GM18517 (cell line): ENCODE measurements at regions not wholly inside any gene's neighbourhood (a gene's known extent, or its start where the extent isn't known, plus 50 kb on each side); places are given as distances from the start of the nearest gene placed in this dataset.
"Not testable (repeated sequence)": the region's sequence is repeated elsewhere in the genome, so short reads cannot be mapped to it uniquely, and the experiment has no call there.

Source experiments
- ATAC-seq: cut with Tn5 transposase; IDR thresholded peaks from one replicate; pipeline ENCODE4 v1.9.1; 2021; ENCODE audit warnings: mild to moderate bottlenecking, moderate library complexity; ENCODE audit not compliant: unreplicated experiment

- ATAC-seq = no peak
These were observed 621.4 kb downstream of the GABRG1 start for GRCh38 chr4:45502471-45502870.

- no peak for ATAC-seq
These were observed 639.1 kb downstream of the GABRG1 start for GRCh38 chr4:45484740-45485139.

- ATAC-seq = no peak
These were observed 641.5 kb downstream of the GABRG1 start for GRCh38 chr4:45482346-45482745.

GRCh38 chr4:45477311-45477733 lies 646.5 kb downstream of the GABRG1 start:
- ATAC-seq = no peak

- ATAC-seq = no peak
These were observed 648.3 kb downstream of the GABRG1 start for GRCh38 chr4:45475548-45475947.

- no peak for ATAC-seq
These were observed 651.4 kb downstream of the GABRG1 start for GRCh38 chr4:45472490-45472889.

- no peak for ATAC-seq
These were observed 652.5 kb downstream of the GABRG1 start for GRCh38 chr4:45471335-45471734.

GRCh38 chr4:45467157-45467556 lies 656.7 kb downstream of the GABRG1 start:
- no peak for ATAC-seq

- ATAC-seq = not testable (repeated sequence)
These were observed 663.7 kb downstream of the GABRG1 start for GRCh38 chr4:45460157-45460556.

- no peak for ATAC-seq
These were observed 668.6 kb downstream of the GABRG1 start for GRCh38 chr4:45455217-45455616.

- no peak for ATAC-seq
These were observed 670.5 kb downstream of the GABRG1 start for GRCh38 chr4:45453258-45453853.

GRCh38 chr4:45442466-45442865 lies 681.4 kb downstream of the GABRG1 start:
- ATAC-seq = no peak

- ATAC-seq = no peak
These were observed 685.8 kb downstream of the GABRG1 start for GRCh38 chr4:45438047-45438446.

- ATAC-seq = no peak
These were observed 686.5 kb downstream of the GABRG1 start for GRCh38 chr4:45437381-45437780.

GRCh38 chr4:45425135-45425534 lies 698.7 kb downstream of the GABRG1 start:
- ATAC-seq = no peak

- no peak for ATAC-seq
These were observed 697.5 kb upstream of the GNPDA2 start for GRCh38 chr4:45423896-45424295.

- not testable (repeated sequence) for ATAC-seq
These were observed 693.8 kb upstream of the GNPDA2 start for GRCh38 chr4:45420091-45420674.

- ATAC-seq = no peak
These were observed 684.4 kb upstream of the GNPDA2 start for GRCh38 chr4:45410701-45411210.

- no peak for ATAC-seq
These were observed 683.2 kb upstream of the GNPDA2 start for GRCh38 chr4:45409536-45409935.

- ATAC-seq = no peak
These were observed 682.6 kb upstream of the GNPDA2 start for GRCh38 chr4:45408996-45409395.

GRCh38 chr4:45399116-45399515 lies 672.8 kb upstream of the GNPDA2 start:
- ATAC-seq = no peak

- no peak for ATAC-seq
These were observed 659.0 kb upstream of the GNPDA2 start for GRCh38 chr4:45385306-45385705.

GRCh38 chr4:45370408-45370807 lies 644.1 kb upstream of the GNPDA2 start:
- ATAC-seq = no peak
